Activated CD4-positive, alpha-beta T cell treated with anti-CD3 and anti-CD28 coated beads, Interleukin-2, amount 50 U/mL, for 24 hours (primary cell): ENCODE measurements at regions not wholly inside any gene's neighbourhood (a gene's known extent, or its start where the extent isn't known, plus 50 kb on each side); places are given as distances from the start of the nearest gene placed in this dataset.

Experiments used
- DNase-seq, 2 donors: peaks; one replicate each; pipeline ENCODE4 v3.0.0-alpha.2; 2020; ENCODE audit warnings: low read depth in 1 of 2, low spot score in 1 of 2

GRCh38 chr15:62599791-62600777 is 435.0 kb upstream of the C2CD4B start:
- no peak for DNase-seq

GRCh38 chr15:62601777-62602545 is 436.9 kb upstream of the C2CD4B start:
- DNase-seq: no peak

GRCh38 chr15:62603742-62604141 is 438.7 kb upstream of the C2CD4B start:
- DNase-seq: no peak

GRCh38 chr15:62605282-62605681 is 437.3 kb upstream of the TPM1 start:
- no peak for DNase-seq

GRCh38 chr15:62606376-62607113 is 436.0 kb upstream of the TPM1 start:
- DNase-seq: no peak

- no peak for DNase-seq
These were observed 435.5 kb upstream of the TPM1 start for GRCh38 chr15:62607114-62607462.

- DNase-seq: no peak
These were observed 434.9 kb upstream of the TPM1 start for GRCh38 chr15:62607643-62608042.

GRCh38 chr15:62608369-62608768 is 434.2 kb upstream of the TPM1 start:
- DNase-seq: no peak

- no peak for DNase-seq
These were observed 432.2 kb upstream of the TPM1 start for GRCh38 chr15:62610265-62610869.

- no peak for DNase-seq
These were observed 431.5 kb upstream of the TPM1 start for GRCh38 chr15:62611002-62611401.

- no peak for DNase-seq
These were observed 430.3 kb upstream of the TPM1 start for GRCh38 chr15:62612183-62612733.

GRCh38 chr15:62612771-62613170 is 429.8 kb upstream of the TPM1 start:
- no peak for DNase-seq

- DNase-seq: no peak
These were observed 425.8 kb upstream of the TPM1 start for GRCh38 chr15:62616746-62617145.

GRCh38 chr15:62617741-62618140 is 424.8 kb upstream of the TPM1 start:
- DNase-seq: no peak

- no peak for DNase-seq
These were observed 424.1 kb upstream of the TPM1 start for GRCh38 chr15:62618432-62618831.

- no peak for DNase-seq
These were observed 423.6 kb upstream of the TPM1 start for GRCh38 chr15:62618846-62619504.

GRCh38 chr15:62619526-62619925 is 423.0 kb upstream of the TPM1 start:
- DNase-seq: no peak

GRCh38 chr15:62622775-62623174 is 419.8 kb upstream of the TPM1 start:
- no peak for DNase-seq

GRCh38 chr15:62624547-62625378 is 417.8 kb upstream of the TPM1 start:
- DNase-seq: no peak
